GM18526 (cell line): ENCODE measurements at regions not wholly inside any gene's neighbourhood (a gene's known extent, or its start where the extent isn't known, plus 50 kb on each side); places are given as distances from the start of the nearest gene placed in this dataset.

ENCODE experiments used
- POLR2A ChIP-seq: IDR thresholded peaks from 3 replicates; pipeline ENCODE4 v1.6.1; 2011; ENCODE audit not compliant: insufficient read length; ENCODE audit errors: extremely low read depth

- no peak for TF ChIP-seq POLR2A
These were observed 548.6 kb downstream of the CSNK1G3 start for GRCh38 chr5:124060413-124061067.

- no peak for TF ChIP-seq POLR2A
These were observed 548.0 kb downstream of the CSNK1G3 start for GRCh38 chr5:124060011-124060410.

- TF ChIP-seq POLR2A = no peak
These were observed 547.2 kb downstream of the CSNK1G3 start for GRCh38 chr5:124059200-124059599.

- TF ChIP-seq POLR2A = no peak
These were observed 545.8 kb downstream of the CSNK1G3 start for GRCh38 chr5:124057724-124058231.

- TF ChIP-seq POLR2A = no peak
These were observed 545.2 kb downstream of the CSNK1G3 start for GRCh38 chr5:124056991-124057723.

GRCh38 chr5:124056326-124056990 lies 544.5 kb downstream of the CSNK1G3 start:
- TF ChIP-seq POLR2A = no peak

GRCh38 chr5:124055751-124056150 lies 543.8 kb downstream of the CSNK1G3 start:
- no peak for TF ChIP-seq POLR2A

- TF ChIP-seq POLR2A = no peak
These were observed 542.6 kb downstream of the CSNK1G3 start for GRCh38 chr5:124054564-124054963.

GRCh38 chr5:124053340-124053739 lies 541.4 kb downstream of the CSNK1G3 start:
- no peak for TF ChIP-seq POLR2A

- TF ChIP-seq POLR2A = no peak
These were observed 540.2 kb downstream of the CSNK1G3 start for GRCh38 chr5:124052201-124052600.

- no peak for TF ChIP-seq POLR2A
These were observed 538.3 kb downstream of the CSNK1G3 start for GRCh38 chr5:124050120-124050770.

GRCh38 chr5:124045412-124045811 lies 533.4 kb downstream of the CSNK1G3 start:
- TF ChIP-seq POLR2A = no peak

- no peak for TF ChIP-seq POLR2A
These were observed 532.6 kb downstream of the CSNK1G3 start for GRCh38 chr5:124044613-124045012.

GRCh38 chr5:124043456-124043855 lies 531.5 kb downstream of the CSNK1G3 start:
- TF ChIP-seq POLR2A = no peak

- TF ChIP-seq POLR2A = no peak
These were observed 528.8 kb downstream of the CSNK1G3 start for GRCh38 chr5:124040799-124041198.
